ENCODE measurements at regions not wholly inside any gene's neighbourhood (a gene's known extent, or its start where the extent isn't known, plus 50 kb on each side); places are given as distances from the start of the nearest gene placed in this dataset.

DNA sequence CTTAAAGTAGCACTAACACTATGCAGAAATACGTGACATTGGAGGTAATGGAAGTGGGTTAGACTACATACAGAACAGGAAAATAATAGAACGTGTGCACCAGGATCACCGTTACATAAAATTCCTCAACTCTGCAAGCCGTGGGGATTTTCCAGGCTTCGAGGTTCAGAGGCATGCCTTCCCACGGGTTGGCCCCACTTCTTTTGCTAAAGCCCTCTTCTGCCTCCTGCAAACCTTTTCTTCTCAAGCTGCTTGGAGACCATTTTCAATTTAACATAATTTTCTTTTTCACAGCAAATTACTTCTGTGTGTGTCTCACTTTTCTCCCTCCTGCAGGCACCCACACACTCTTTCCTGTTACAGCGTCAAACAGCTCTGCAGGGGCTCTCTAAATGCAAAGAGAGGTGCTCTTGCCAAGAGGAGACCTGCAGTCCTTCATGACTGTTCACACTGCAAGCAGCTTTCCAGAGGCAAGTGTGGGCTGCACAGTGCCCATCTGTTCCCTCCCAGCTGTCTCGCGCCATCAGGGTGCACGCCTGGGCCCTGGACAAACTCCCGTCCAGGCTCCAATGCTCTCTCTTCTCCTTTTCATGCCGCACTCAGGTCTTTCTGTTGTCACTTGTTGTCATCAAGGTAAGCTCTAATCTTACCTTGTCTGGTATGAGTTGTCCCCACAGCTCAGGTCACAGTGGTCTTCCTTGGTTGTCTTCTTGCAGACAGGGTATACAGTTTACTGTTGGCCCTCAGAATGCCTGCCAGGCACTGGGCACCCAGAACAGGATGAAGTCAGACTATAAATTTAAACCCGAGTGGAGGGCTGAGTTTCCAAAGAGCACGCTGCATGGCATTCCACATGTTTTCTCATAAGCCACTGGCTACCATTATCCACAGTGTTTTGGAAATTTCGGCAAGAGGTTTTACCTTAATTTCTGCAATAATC, 164.8 kb upstream of the GGTLC1 start:
- intact Hi-C loops (cut with DNase I) = no loop called here
- H3K27me3 ChIP-seq = no peaks in the 10 kb centered on the region
- no peak overlapping the region for H3K4me3 ChIP-seq
- peak in 1 of 2 donors; percentile 77 for DNase-seq (ENCODE audit: extremely low spot score in 2 of 2)
- no peak overlapping the region for H3K27ac ChIP-seq
- H3K36me3 ChIP-seq = no peaks in the 10 kb centered on the region
- TF ChIP-seq POLR2A (IDR thresholded peaks at IDR 0.05) = no peak
- TF ChIP-seq POLR2AphosphoS5 (IDR thresholded peaks at IDR 0.05; ENCODE audit: insufficient read depth in 1 of 2, low read depth in 1 of 2) = no peak
- TF ChIP-seq, protein P1, sequence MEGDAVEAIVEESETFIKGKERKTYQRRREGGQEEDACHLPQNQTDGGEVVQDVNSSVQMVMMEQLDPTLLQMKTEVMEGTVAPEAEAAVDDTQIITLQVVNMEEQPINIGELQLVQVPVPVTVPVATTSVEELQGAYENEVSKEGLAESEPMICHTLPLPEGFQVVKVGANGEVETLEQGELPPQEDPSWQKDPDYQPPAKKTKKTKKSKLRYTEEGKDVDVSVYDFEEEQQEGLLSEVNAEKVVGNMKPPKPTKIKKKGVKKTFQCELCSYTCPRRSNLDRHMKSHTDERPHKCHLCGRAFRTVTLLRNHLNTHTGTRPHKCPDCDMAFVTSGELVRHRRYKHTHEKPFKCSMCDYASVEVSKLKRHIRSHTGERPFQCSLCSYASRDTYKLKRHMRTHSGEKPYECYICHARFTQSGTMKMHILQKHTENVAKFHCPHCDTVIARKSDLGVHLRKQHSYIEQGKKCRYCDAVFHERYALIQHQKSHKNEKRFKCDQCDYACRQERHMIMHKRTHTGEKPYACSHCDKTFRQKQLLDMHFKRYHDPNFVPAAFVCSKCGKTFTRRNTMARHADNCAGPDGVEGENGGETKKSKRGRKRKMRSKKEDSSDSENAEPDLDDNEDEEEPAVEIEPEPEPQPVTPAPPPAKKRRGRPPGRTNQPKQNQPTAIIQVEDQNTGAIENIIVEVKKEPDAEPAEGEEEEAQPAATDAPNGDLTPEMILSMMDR (IDR thresholded peaks at IDR 0.05) = no peak
- H3K4me1 ChIP-seq = no peaks in the 10 kb centered on the region
- H3K9me3 ChIP-seq = no peaks in the 10 kb centered on the region

DNA sequence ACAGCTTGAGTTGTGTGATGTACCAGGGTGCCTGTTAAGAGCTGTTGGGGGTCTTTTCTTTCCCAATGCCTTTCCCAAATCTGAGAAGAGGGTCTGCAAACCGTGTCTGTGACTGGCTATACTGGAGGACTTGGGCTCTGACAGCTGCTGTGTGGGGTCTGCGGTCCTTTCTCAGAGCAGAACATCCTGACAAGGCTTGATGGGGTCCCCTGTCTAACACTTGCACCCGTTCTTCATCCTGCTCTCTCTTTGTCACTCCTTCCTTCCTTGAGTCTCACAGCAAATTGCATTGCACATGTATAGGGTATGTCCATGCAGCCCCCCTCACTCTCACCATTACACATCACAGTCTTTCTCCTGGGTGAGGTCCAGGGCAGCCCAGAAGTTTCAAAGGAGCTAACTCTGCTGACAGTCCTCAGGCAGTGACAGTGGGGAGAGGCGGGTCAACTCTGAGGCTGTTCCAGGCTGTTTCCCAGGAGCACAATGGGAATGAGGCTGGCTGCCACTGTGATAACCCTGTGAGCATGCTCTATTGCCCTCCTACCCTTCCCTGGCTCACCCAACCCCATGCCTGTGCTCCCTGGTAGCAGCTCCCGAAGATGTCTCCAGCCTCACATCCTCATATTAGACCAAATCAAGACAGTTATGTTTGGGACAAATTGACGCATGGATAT, 163.2 kb upstream of the GGTLC1 start:
- intact Hi-C loops (cut with DNase I) = no loop called here
- Histone ChIP-seq H3K27me3 (no peaks in the 10 kb centered on the region), H3K9me3 (no peaks in the 10 kb centered on the region), H3K36me3 (no peaks in the 10 kb centered on the region), H3K27ac (no peak overlapping the region), H3K4me3 (no peak overlapping the region), H3K4me1 (no peaks in the 10 kb centered on the region)
- TF ChIP-seq, protein P1 (IDR thresholded peaks at IDR 0.05) = no peak
- TF ChIP-seq POLR2AphosphoS5 (IDR thresholded peaks at IDR 0.05; ENCODE audit: insufficient read depth in 1 of 2, low read depth in 1 of 2) (no peak), POLR2A (IDR thresholded peaks at IDR 0.05) (no peak)
- no peak for DNase-seq (ENCODE audit: extremely low spot score in 2 of 2)

DNA sequence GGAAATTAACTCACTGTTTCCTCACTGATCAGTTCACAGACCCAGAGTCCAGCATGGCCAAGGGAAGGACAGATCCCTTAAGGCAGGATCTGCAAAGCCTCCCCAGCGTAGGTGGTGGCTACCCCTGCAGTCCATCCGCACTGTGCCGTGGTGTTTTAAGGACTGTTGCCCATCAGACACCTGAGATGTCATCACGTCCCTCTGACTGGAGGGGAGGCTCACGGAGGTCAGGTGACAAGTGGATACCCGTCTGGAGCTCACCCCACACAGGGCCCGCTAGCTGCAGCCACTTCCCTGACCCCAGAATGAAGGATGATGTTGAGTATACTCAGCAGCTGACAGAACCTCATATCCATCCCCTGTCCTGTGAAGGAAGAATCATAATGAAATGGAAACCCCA, 161.8 kb upstream of the GGTLC1 start:
- Histone ChIP-seq H3K27ac (no peak overlapping the region), H3K36me3 (no peaks in the 10 kb centered on the region), H3K9me3 (no peaks in the 10 kb centered on the region), H3K4me1 (no peaks in the 10 kb centered on the region), H3K27me3 (no peaks in the 10 kb centered on the region), H3K4me3 (no peak overlapping the region)
- TF ChIP-seq, protein P1 (IDR thresholded peaks at IDR 0.05) = no peak
- TF ChIP-seq POLR2AphosphoS5 (IDR thresholded peaks at IDR 0.05; ENCODE audit: insufficient read depth in 1 of 2, low read depth in 1 of 2) (no peak), POLR2A (IDR thresholded peaks at IDR 0.05) (no peak)
- intact Hi-C loops (cut with DNase I) = no loop called here
- DNase-seq (ENCODE audit: extremely low spot score in 2 of 2) = no peak

DNA sequence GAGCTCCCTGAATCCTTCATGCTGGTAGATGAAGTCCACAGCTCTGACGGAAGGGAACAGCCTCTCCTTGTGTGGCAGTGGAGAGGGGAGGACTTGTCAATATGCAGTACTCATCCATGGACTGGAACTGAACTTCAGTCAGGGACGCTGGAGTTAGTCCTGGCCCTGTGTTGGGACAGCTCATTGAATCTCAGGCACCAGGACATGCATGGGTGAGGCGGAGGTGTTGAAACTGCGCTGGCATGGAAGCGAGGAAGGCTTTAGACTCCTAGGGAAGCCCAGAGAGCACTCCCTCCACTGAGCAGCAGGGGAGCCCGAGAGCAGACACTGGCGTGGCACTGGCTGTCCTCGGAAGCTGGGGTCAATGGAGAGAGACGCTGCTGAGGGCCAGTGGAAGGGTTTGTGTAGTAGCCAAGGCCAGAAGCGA, 161.3 kb upstream of the GGTLC1 start:
- TF ChIP-seq POLR2AphosphoS5 (IDR thresholded peaks at IDR 0.05; ENCODE audit: insufficient read depth in 1 of 2, low read depth in 1 of 2) (no peak), POLR2A (IDR thresholded peaks at IDR 0.05) (no peak)
- TF ChIP-seq, protein P1 (IDR thresholded peaks at IDR 0.05) = no peak
- Histone ChIP-seq H3K27me3 (no peaks in the 10 kb centered on the region), H3K4me3 (no peak overlapping the region), H3K36me3 (no peaks in the 10 kb centered on the region), H3K9me3 (no peaks in the 10 kb centered on the region), H3K27ac (no peak overlapping the region), H3K4me1 (no peaks in the 10 kb centered on the region)
- intact Hi-C loops (cut with DNase I) = no loop called here
- peak in 1 of 2 donors; percentile 47 for DNase-seq (ENCODE audit: extremely low spot score in 2 of 2)

All from vagina (tissue), 2 donors.